ENCODE measurements at regions not wholly inside any gene's neighbourhood (a gene's known extent, or its start where the extent isn't known, plus 50 kb on each side); places are given as distances from the start of the nearest gene placed in this dataset.

DNA sequence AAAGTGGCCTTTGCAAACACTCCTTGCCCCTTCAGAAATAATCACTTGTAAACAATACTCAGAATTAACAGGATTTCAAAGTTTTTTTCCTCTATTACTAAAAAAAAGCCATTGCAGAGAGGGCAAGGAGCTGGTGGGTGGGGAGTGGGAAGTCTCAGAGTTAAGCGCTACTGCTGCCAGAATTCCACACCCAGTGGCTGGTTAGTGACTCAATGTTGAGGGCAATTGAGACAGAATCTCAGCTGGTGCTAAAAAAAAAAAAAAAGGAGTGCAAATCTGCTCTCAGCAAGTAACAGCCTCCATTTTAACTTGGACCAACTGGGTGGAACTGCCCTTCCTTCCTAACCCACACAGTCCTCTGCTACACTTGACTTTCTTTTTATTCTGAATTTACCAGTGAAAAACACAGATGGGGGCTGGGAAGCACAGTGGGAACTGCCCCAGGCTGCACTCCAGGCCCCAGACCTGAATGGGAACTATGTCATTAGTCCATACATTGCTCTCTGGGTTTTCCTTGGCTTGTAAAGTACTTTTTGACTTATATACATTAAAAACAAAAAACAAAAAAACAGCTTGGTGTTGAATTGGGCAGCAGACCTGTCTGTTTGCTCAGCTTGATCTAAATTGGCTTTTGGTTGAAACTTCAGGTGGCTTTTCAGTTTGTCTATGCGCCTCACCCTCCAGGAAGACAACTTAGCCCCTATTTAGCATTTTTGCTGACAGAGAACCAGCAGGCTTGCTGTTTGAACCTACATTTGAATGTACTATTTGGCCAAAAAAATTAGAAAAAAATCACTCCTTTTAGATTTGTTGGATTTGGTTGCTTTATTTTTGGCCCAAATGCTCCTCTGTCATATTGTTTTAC, 357.8 kb upstream of the TBL1XR1 start (continued):
- TF ChIP-seq POU6F1 (CRISPR knock-in tag; IDR thresholded peaks at IDR 0.05; ENCODE audit: borderline replicate concordance, low read depth) (no peak), TOX (CRISPR knock-in tag; IDR thresholded peaks at IDR 0.05; ENCODE audit: borderline replicate concordance) (no peak), PATZ1 (CRISPR knock-in tag; IDR thresholded peaks at IDR 0.05; ENCODE audit: borderline replicate concordance) (no peak)

DNA sequence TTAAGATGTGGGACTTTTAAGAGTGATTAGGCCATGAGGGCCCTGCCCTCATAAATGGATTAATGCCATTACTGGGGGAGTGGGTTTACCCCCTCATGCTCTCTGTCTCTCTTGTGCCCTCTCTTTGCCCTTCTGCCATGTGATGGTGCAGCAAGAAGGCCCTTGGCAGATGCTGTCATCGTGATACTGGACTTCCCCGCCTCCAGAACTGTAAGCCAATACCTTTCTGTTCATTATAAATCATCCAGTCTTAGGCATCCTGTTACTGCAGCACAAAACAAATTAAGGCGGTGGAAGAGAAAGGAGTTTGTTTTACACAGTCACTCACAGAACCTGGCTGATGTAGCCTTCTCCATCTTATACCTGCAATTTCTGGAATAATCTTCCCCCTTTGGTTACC, 360.3 kb upstream of the TBL1XR1 start:
- TF ChIP-seq OSR1 (CRISPR knock-in tag; IDR thresholded peaks at IDR 0.05) (no peak), ZNF565 (CRISPR knock-in tag; conservative IDR thresholded peaks at IDR 0.05; ENCODE audit: low read depth) (no peak), ZNF70 (CRISPR knock-in tag; IDR thresholded peaks at IDR 0.05) (no peak), PATZ1 (CRISPR knock-in tag; IDR thresholded peaks at IDR 0.05; ENCODE audit: borderline replicate concordance) (no peak), POU6F1 (CRISPR knock-in tag; IDR thresholded peaks at IDR 0.05; ENCODE audit: borderline replicate concordance, low read depth) (no peak), ZNF8 (CRISPR knock-in tag; IDR thresholded peaks at IDR 0.05) (no peak), TSHZ2 (CRISPR knock-in tag; IDR thresholded peaks at IDR 0.05) (no peak), BACH2 (CRISPR knock-in tag; IDR thresholded peaks at IDR 0.05; ENCODE audit: borderline replicate concordance) (no peak), CSDC2 (CRISPR knock-in tag; IDR thresholded peaks at IDR 0.05) (no peak), ISL1 (CRISPR knock-in tag; IDR thresholded peaks at IDR 0.05) (no peak), ZC3H10 (CRISPR knock-in tag; IDR thresholded peaks at IDR 0.05) (no peak), ZFP3 (CRISPR knock-in tag; IDR thresholded peaks at IDR 0.05) (no peak), SNAI2 (CRISPR knock-in tag; IDR thresholded peaks at IDR 0.05) (no peak), CREB5 (CRISPR knock-in tag; IDR thresholded peaks at IDR 0.05; ENCODE audit: low read depth) (no peak), GLIS3 (CRISPR knock-in tag; IDR thresholded peaks at IDR 0.05) (no peak)
- TF ChIP-seq, protein P1, sequence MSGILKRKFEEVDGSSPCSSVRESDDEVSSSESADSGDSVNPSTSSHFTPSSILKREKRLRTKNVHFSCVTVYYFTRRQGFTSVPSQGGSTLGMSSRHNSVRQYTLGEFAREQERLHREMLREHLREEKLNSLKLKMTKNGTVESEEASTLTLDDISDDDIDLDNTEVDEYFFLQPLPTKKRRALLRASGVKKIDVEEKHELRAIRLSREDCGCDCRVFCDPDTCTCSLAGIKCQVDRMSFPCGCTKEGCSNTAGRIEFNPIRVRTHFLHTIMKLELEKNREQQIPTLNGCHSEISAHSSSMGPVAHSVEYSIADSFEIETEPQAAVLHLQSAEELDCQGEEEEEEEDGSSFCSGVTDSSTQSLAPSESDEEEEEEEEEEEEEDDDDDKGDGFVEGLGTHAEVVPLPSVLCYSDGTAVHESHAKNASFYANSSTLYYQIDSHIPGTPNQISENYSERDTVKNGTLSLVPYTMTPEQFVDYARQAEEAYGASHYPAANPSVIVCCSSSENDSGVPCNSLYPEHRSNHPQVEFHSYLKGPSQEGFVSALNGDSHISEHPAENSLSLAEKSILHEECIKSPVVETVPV (CRISPR knock-in tag; IDR thresholded peaks at IDR 0.05) = no peak
- no peak for ATAC-seq

All from SK-N-SH treated with all-trans-retinoic acid at 6 μM for 48 hours (cell line).